ENCODE measurements at regions not wholly inside any gene's neighbourhood (a gene's known extent, or its start where the extent isn't known, plus 50 kb on each side); places are given as distances from the start of the nearest gene placed in this dataset.
A peak's percentile ranks its signal among the peaks of the same experiment; 100 is the strongest.

- H3K4me1 ChIP-seq (ENCODE audit: insufficient read depth, low read length), result no peaks in the 10 kb centered on the region
- no peaks in the 10 kb centered on the region for H3K36me3 ChIP-seq (replicated peaks in 1 of 2; ENCODE audit: control insufficient read depth in 1 of 2, insufficient read depth in 2 of 2, low read length in 2 of 2)
- 7% methylated on average over 3 of the region's 3 CpGs for WGBS (ENCODE audit: low lambda C conversion rate)
- ChIA-PET CTCF (ENCODE audit: low intra/inter-chr PET ratio, low total read pairs) (no interaction called here), POLR2A (no interaction called here)
- H3K9ac ChIP-seq (ENCODE audit: insufficient read depth, low read depth, low read length), result no peak overlapping the region
- TF ChIP-seq STAG1 (CRISPR knock-in tag; IDR thresholded peaks at IDR 0.05), result peak; percentile 28; the same call in 1 of the 2 replicates
- no peak for TF ChIP-seq ZNF318 (CRISPR knock-in tag; IDR thresholded peaks at IDR 0.05)
- no peak for ATAC-seq
- H3K79me2 ChIP-seq (ENCODE audit: insufficient read depth, low read length), result no peaks in the 10 kb centered on the region
- peaks cover 73% of the 10 kb centered on the region for H3K9me3 ChIP-seq (ENCODE audit: low read length)
- BruUV-seq (replicated peaks), result no TSS peak
- no peak overlapping the region for H3K4me2 ChIP-seq (ENCODE audit: low read depth, low read length)
- no peak for FAIRE-seq
- no peak overlapping the region for H3K27ac ChIP-seq (ENCODE audit: extremely low read length, insufficient read depth, low read length)
- no peak for DNase-seq (ENCODE audit: low spot score)
- in situ Hi-C loops (cut with HindIII; ENCODE audit: extremely low pct_ligation_motif_present, low pct_unique_long_range_greater_than_20kb), result no loop called here
- H3K4me3 ChIP-seq (replicated peaks in 1 of 3; ENCODE audit: insufficient read depth in 1 of 3, low read depth in 2 of 3, low read length in 3 of 3), result no peak overlapping the region
- intact Hi-C loops (cut with micrococcal nuclease; ENCODE audit: unreplicated experiment), result loop anchor here (1.0 kb wide), 1 partner anchor 473 kb away; no protein-coding TSS in a partner anchor
- no peaks in the 10 kb centered on the region for H4K20me1 ChIP-seq (ENCODE audit: insufficient read depth, low read length)
- no peaks in the 10 kb centered on the region for H3K27me3 ChIP-seq (ENCODE audit: control insufficient read depth in 1 of 2, insufficient read depth in 2 of 2, low read length in 2 of 2)
- no peak overlapping the region for H2AFZ ChIP-seq (ENCODE audit: low read length)
Observed at GRCh38 chr3:175956964-175957363, 1097.8 kb downstream of the NAALADL2 start.
